ENCODE measurements at regions not wholly inside any gene's neighbourhood (a gene's known extent, or its start where the extent isn't known, plus 50 kb on each side); places are given as distances from the start of the nearest gene placed in this dataset.

DNA sequence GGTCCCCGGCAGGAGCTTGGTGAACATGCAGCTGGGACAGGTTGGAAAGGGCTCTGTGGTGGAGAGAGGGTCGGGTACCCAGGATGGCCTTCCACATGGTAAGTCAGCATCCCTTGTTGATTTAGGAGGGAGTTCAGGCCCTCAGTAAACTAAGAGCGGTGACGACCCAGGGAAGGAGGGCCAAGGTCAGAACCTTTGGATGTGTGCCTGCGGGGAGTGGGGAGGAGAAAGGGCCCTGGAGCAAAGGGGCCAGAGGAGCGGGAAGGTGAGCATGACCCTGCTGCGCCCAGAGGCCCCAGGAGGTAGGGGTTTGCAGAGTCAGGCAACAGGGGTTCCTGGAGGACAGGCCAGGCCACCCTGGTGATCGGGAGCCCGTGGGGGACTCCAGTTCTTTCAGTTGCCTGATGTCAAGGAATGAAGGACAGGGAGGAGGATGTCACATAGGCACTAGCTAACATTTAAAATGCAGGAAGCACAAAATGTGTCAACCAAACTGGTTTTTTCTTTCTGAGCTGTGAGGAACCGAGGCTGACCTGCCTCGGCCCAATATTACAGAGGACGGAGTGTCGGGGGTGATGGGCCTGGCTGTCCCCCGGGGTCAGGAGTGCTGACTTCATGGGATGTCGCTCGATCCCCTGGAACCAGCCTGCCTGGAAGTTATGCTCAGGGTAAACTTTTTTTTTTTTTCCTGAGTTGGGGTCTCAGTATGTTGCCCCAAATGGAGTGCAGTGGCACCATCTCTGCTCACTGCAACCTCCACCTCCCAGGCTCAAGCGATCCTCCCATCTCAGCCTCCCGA, 117.4 kb upstream of the SLC45A1 start (continued):
- TF ChIP-seq ZNF609 (CRISPR knock-in tag; IDR thresholded peaks at IDR 0.05; ENCODE audit: borderline replicate concordance) (peak; percentile 96), HOXD1 (CRISPR knock-in tag; IDR thresholded peaks at IDR 0.05) (no peak), ZNF207 (IDR thresholded peaks at IDR 0.05; ENCODE audit: borderline replicate concordance) (no peak), SALL2 (CRISPR knock-in tag; IDR thresholded peaks at IDR 0.05) (no peak), IKZF1 (IDR thresholded peaks at IDR 0.05) (no peak), ZNF574 (CRISPR knock-in tag; IDR thresholded peaks at IDR 0.05) (peak; percentile 70), ZNF740 (CRISPR knock-in tag; IDR thresholded peaks at IDR 0.05) (no peak; the same call in 1 of the 2 replicates), ZNF746 (CRISPR knock-in tag; IDR thresholded peaks at IDR 0.05) (peak; percentile 98), ZNF766 (CRISPR knock-in tag; IDR thresholded peaks at IDR 0.05; ENCODE audit: borderline replicate concordance) (0 out of 2 replicates have a peak, but pooled peaks have one; percentile 55), FOXK1 (CRISPR knock-in tag; IDR thresholded peaks at IDR 0.05; ENCODE audit: borderline replicate concordance, low read depth) (peak; percentile 81; the same call in 1 of the 2 replicates), TCF7 (IDR thresholded peaks at IDR 0.05; ENCODE audit: low read depth) (peak; percentile 64), SIX4 (CRISPR knock-in tag; IDR thresholded peaks at IDR 0.05) (no peak), MATR3 (CRISPR knock-in tag; IDR thresholded peaks at IDR 0.05) (no peak), ZNF709 (CRISPR knock-in tag; IDR thresholded peaks at IDR 0.05) (no peak), UBTF (CRISPR knock-in tag; IDR thresholded peaks at IDR 0.05) (peak; percentile 55), GZF1 (CRISPR knock-in tag; IDR thresholded peaks at IDR 0.05) (no peak), JUNB (CRISPR knock-in tag; IDR thresholded peaks at IDR 0.05; ENCODE audit: borderline replicate concordance) (no peak; the same call in none of the 2 replicates), ZNF10 (CRISPR knock-in tag; IDR thresholded peaks at IDR 0.05; ENCODE audit: borderline replicate concordance, low read depth) (no peak), ZNF547 (CRISPR knock-in tag; IDR thresholded peaks at IDR 0.05) (no peak)
